ENCODE measurements at regions not wholly inside any gene's neighbourhood (a gene's known extent, or its start where the extent isn't known, plus 50 kb on each side); places are given as distances from the start of the nearest gene placed in this dataset.

GRCh38 chrX:38856670-38857265 is 55.5 kb downstream of the MID1IP1 start:
- peak; percentile 75 for FAIRE-seq

GRCh38 chrX:38857736-38858523 is 56.7 kb downstream of the MID1IP1 start:
- no peak for FAIRE-seq

- FAIRE-seq: no peak
These were observed 58.3 kb downstream of the MID1IP1 start for GRCh38 chrX:38859602-38860001.

GRCh38 chrX:38860106-38861013 is 59.1 kb downstream of the MID1IP1 start:
- no peak for FAIRE-seq

- FAIRE-seq: no peak
These were observed 60.2 kb downstream of the MID1IP1 start for GRCh38 chrX:38861489-38861888.

GRCh38 chrX:38862100-38862499 is 60.8 kb downstream of the MID1IP1 start:
- no peak for FAIRE-seq

GRCh38 chrX:38864165-38864564 is 62.9 kb downstream of the MID1IP1 start:
- peak; percentile 62 for FAIRE-seq

GRCh38 chrX:38868321-38868720 is 67.1 kb downstream of the MID1IP1 start:
- FAIRE-seq: no peak

GRCh38 chrX:38868941-38869401 is 67.7 kb downstream of the MID1IP1 start:
- no peak for FAIRE-seq

GRCh38 chrX:38870361-38870895 is 69.2 kb downstream of the MID1IP1 start:
- FAIRE-seq: no peak

- no peak for FAIRE-seq
These were observed 70.1 kb downstream of the MID1IP1 start for GRCh38 chrX:38871129-38872029.

GRCh38 chrX:38877366-38877765 is 76.1 kb downstream of the MID1IP1 start:
- FAIRE-seq: no peak

GRCh38 chrX:38878641-38879340 is 77.5 kb downstream of the MID1IP1 start:
- FAIRE-seq: no peak

- no peak for FAIRE-seq
These were observed 78.5 kb downstream of the MID1IP1 start for GRCh38 chrX:38879631-38880220.

- no peak for FAIRE-seq
These were observed 79.1 kb downstream of the MID1IP1 start for GRCh38 chrX:38880296-38880854.

- no peak for FAIRE-seq
These were observed 79.8 kb downstream of the MID1IP1 start for GRCh38 chrX:38881066-38881465.

GRCh38 chrX:38881727-38882126 is 80.5 kb downstream of the MID1IP1 start:
- FAIRE-seq: no peak

- no peak for FAIRE-seq
These were observed 81.8 kb downstream of the MID1IP1 start for GRCh38 chrX:38882894-38883626.

GRCh38 chrX:38886112-38886511 is 84.9 kb downstream of the MID1IP1 start:
- FAIRE-seq: no peak

GRCh38 chrX:38887222-38887621 is 86.0 kb downstream of the MID1IP1 start:
- peak; percentile 74 for FAIRE-seq
